ENCODE measurements at regions not wholly inside any gene's neighbourhood (a gene's known extent, or its start where the extent isn't known, plus 50 kb on each side); places are given as distances from the start of the nearest gene placed in this dataset.

DNA sequence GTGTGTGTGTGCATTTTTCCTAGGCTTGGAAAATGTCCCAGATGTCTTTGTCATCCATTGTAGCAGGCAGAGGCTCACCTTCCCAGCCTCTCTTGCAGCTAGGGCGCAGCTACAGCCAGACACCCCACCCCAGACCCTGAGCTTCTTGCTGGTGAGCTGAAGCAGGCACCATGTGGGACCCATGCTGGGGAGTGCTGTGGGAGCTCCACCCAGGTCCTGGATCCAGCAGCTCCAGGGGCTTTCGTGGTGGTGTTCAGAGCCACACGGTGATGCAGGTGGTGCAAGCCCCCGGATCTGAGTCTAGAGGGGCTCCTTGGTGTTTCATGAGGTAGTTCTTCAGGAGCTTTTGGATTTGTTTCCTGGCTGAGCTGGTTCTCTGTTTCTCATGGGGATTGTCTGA is 56.0 kb upstream of the ZFP64 start:
- Histone ChIP-seq H3K27me3 (ENCODE audit: insufficient read depth, low read length) (peaks cover 3% of the 10 kb centered on the region), H3K9me3 (ENCODE audit: low read length) (no peaks in the 10 kb centered on the region), H3K4me3 (ENCODE audit: low read length) (no peak overlapping the region), H2AFZ (ENCODE audit: low read depth, low read length) (no peak overlapping the region), H3K36me3 (ENCODE audit: insufficient read depth, low read length) (no peaks in the 10 kb centered on the region), H3K4me1 (ENCODE audit: insufficient read depth, low read length) (no peaks in the 10 kb centered on the region)

DNA sequence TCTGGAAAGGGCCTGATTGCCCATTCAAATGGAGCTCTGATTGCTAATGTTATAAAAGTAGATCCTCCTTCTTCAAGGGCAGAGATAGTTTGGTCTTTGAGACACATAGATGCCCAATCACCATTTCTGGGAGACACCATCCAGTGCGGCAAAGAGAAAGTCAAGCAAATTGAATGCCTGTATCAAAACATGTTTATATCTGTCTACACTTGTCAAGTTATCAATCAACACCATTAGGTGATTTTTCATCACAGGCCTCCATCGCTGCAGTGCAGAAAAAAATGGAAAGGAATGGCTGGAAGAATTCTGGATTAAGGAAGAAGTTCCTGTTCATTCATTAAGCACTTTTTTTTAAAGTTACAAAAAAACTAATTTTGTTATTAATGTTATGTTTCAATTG is 54.8 kb upstream of the ZFP64 start:
- Histone ChIP-seq H3K9me3 (ENCODE audit: low read length) (no peaks in the 10 kb centered on the region), H2AFZ (ENCODE audit: low read depth, low read length) (no peak overlapping the region), H3K36me3 (ENCODE audit: insufficient read depth, low read length) (no peaks in the 10 kb centered on the region), H3K27me3 (ENCODE audit: insufficient read depth, low read length) (peaks cover 3% of the 10 kb centered on the region), H3K4me3 (ENCODE audit: low read length) (no peak overlapping the region), H3K4me1 (ENCODE audit: insufficient read depth, low read length) (no peaks in the 10 kb centered on the region)

DNA sequence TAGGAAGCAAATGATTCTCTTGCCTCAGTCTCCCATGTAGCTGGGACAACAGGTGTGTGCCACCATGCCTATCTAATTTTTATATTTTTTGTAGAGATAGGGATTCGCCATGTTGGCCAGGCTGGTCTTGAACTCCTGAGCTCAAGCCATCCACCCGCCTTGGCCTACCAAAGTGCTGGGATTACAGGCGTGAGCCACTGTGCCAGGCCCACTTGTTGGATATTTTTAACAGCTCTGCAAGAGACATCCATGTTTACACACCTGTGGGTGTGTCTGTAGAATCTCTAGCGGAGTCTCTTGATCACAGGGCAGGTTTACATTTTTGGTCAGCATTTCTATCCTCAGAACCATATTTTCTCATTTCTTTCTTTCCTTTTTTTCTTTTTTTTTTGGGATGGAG is 53.1 kb upstream of the ZFP64 start:
- H3K4me3 ChIP-seq (ENCODE audit: low read length), result no peak overlapping the region
- no peaks in the 10 kb centered on the region for H3K4me1 ChIP-seq (ENCODE audit: insufficient read depth, low read length)
- no peaks in the 10 kb centered on the region for H3K36me3 ChIP-seq (ENCODE audit: insufficient read depth, low read length)
- H3K27me3 ChIP-seq (ENCODE audit: insufficient read depth, low read length), result peaks cover 3% of the 10 kb centered on the region
- H3K9me3 ChIP-seq (ENCODE audit: low read length), result no peaks in the 10 kb centered on the region
- H2AFZ ChIP-seq (ENCODE audit: low read depth, low read length), result no peak overlapping the region

DNA sequence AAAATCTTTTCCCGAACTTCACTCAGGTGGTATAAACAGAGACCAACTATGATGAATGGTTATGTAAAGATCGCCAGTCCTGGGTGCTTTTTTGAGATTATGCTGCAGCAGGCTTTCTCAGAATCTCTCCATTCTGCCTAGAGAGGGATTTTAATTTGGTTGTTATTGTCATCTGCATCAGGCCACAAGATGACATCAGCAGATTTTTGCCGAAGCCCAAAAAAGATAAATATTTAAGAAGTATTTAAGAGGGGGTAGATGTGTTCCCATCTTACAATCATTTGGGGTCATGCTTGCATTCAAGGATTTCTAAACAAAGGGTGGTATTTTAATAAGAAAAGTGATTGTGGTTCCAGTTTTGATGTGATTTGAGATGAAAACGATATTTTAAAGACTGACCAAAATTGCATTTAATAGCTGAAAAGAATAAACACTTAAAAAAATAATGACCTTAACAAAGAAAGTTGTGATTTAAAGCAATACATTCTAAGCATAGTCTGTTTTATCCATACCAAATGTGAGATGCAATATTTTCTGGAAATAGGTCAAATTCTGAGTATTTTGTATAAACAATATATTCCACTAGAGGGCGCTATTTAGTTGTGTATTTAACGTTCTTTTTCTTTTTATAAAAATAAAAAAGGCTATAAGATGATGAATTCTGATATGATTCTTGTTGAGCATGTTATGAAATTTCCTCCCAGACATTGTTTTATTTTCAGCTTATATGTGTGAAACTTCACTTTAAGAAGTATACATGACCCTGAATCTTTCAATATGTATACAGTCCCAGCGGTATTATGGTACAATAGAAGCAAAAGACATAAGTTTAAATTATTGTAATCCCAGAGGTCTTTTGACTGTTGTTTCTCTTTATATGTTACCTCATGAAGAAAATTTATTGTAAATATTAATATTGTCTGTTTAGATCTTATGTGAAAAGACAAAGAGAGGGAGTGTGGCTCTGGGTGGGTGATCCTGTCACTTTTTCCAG is 51.0 kb upstream of the ZFP64 start:
- peaks cover 1% of the 10 kb centered on the region for H3K27me3 ChIP-seq (ENCODE audit: insufficient read depth, low read length)
- H3K4me1 ChIP-seq (ENCODE audit: insufficient read depth, low read length), result no peaks in the 10 kb centered on the region

More for the DNA sequence above, 51.0 kb upstream of the ZFP64 start:
- Histone ChIP-seq H3K36me3 (ENCODE audit: insufficient read depth, low read length) (no peaks in the 10 kb centered on the region), H2AFZ (ENCODE audit: low read depth, low read length) (no peak overlapping the region), H3K9me3 (ENCODE audit: low read length) (no peaks in the 10 kb centered on the region), H3K4me3 (ENCODE audit: low read length) (no peak overlapping the region)
